ENCODE measurements at regions not wholly inside any gene's neighbourhood (a gene's known extent, or its start where the extent isn't known, plus 50 kb on each side); places are given as distances from the start of the nearest gene placed in this dataset.
"Not testable (repeated sequence)": the region's sequence is repeated elsewhere in the genome, so short reads cannot be mapped to it uniquely, and the experiment has no call there.

GRCh38 chr1:208652296-208653160 lies 408.3 kb upstream of the PLXNA2 start:
- peak; percentile 43 for DNase-seq

- DNase-seq, result no peak
These were observed 409.2 kb upstream of the PLXNA2 start for GRCh38 chr1:208653426-208653825.

DNA sequence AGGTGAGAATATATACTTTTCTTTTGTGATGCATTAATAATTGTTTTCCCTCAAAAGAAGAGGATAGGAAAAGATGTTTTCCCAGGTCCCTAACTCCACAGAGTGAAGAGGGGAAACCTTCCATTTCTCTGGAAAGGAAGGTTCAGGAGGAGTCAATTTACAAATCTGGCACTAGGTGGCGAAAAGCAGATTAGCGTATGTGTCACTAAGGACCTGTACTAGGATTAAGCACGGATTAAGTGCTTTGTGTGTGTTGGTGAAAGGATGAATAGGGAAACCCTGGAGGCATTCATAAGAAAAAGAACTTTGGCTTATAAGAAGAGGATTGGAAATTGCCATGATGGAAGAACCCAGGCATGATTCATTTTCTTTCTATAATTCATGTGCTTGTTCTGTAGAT lies 410.1 kb upstream of the PLXNA2 start:
- DNase-seq, result no peak

GRCh38 chr1:208665936-208666335 lies 421.8 kb upstream of the PLXNA2 start:
- no peak for DNase-seq

- DNase-seq, result no peak
These were observed 424.8 kb upstream of the PLXNA2 start for GRCh38 chr1:208668991-208669390.

- DNase-seq, result no peak
These were observed 426.6 kb upstream of the PLXNA2 start for GRCh38 chr1:208670778-208671177.

- DNase-seq, result no peak
These were observed 437.9 kb upstream of the PLXNA2 start for GRCh38 chr1:208681878-208682663.

- no peak for DNase-seq
These were observed 438.5 kb upstream of the PLXNA2 start for GRCh38 chr1:208682664-208683013.

GRCh38 chr1:208683141-208683540 lies 439.0 kb upstream of the PLXNA2 start:
- no peak for DNase-seq

DNA sequence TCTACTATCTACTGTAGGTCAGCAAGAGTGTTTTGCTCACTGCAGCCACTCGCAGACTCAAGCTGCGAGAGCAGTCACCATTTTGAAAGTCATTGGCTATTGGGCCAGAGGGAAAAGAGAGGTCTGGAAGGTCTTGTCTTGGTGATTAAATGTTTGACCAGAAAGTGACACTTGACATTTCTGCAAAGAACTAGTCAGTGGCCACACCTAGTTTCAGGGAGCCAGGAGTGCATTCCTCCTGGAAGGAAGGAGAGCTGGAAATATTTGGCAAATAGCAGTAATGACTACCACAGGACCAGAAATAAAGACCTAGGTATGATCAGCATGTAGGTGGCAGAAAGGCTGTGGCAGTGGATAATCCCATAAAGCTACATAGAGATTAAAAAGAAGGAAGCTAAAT lies 440.0 kb upstream of the PLXNA2 start:
- no peak for DNase-seq

DNA sequence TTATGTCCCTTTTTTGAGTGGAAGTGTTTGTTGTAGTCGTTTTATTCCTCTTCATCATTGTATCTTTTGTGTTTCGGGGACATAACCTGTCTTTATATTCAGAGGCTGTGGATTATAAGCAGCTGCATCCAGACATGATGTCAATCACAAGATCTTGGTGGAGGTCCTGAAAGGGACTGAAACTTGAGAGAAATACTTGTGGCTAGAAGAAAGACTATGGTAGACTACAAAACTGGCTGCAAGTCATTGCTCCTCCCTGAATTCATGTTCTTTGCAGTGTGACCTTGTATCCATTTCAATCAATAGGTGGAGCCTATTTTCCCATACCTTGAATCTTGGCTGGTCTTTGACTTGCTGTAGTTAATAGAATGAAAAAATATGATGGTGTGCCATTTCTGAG lies 442.4 kb upstream of the PLXNA2 start:
- no peak for DNase-seq

- DNase-seq, result no peak
These were observed 444.6 kb upstream of the PLXNA2 start for GRCh38 chr1:208688656-208689315.

- no peak for DNase-seq
These were observed 446.8 kb upstream of the PLXNA2 start for GRCh38 chr1:208691012-208691411.

DNA sequence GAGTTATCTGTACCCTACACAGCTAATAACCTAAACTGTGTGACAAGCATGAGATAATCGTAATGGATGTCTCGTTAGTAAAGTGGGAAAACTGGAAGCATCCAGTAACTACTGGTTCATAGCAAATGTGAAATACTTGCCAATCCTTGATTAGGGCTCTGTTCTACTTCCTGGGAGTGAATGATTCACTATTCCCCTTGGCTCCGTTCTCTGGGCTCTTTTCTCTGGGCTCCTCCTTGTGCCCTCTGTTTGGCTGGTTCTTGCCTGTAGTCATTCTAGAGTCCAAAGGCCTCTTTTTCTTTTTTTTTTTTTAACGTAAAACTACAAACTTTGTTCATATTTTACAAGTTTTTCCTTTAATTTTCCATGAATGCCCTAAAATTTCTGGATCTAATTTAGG lies 465.8 kb upstream of the PLXNA2 start:
- no peak for DNase-seq

DNA sequence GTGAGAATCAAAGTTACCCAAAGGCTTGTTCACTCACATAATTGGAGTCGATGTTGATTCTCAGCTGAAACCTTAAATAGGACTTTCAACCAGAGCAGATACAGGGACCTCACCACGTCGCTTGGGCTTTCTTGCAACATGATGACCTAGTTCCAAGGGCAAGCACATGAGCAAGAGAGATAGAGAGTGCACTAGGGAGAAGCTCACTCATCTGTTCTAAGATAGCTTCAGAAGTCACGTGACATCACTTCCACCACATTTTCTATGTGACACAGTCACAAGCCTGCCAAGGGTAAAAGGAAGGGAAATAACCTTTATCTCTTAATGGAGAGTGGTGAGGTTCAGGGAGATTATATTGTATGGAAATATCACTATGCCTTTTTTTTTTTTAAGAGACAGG lies 470.1 kb upstream of the PLXNA2 start:
- no peak for DNase-seq

- DNase-seq, result no peak
These were observed 473.3 kb upstream of the PLXNA2 start for GRCh38 chr1:208717525-208717924.

DNA sequence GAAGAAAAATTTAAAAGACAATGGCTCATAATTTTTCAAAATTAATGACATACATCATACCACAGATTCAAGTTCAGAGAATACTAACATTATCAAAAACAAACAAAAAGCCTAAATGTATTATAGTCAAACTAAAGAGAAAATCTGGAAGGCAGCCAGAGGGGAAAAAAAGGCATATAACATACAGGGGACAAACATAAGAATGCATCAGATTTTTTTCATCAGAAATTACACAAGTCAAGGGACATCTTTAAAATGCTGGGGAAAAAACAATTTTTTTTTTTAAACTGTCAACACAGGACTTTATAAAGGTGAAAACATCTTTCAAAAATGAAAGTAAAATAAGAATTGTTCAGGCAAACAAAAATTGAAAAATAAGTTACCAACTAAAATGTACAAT lies 478.4 kb upstream of the PLXNA2 start:
- no peak for DNase-seq

DNA sequence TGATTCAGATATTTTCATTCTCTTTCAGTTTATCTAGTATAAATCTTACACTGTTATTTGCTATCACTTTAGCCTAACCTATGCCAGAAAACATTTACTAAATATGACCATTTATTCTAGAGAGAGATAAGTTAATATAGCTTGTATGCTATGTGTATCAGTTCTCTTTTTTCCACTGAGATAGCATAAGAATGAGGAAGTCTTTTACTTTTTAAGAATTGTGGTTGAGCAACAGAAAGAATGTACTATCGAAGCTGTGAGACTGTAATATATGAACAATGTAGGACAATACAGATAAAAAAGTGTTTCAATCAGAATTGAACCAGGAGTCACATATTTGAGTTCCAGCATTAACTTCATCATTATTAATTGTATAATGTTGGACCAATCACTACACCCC lies 479.9 kb upstream of the PLXNA2 start:
- no peak for DNase-seq

GRCh38 chr1:208728815-208729214 lies 484.6 kb upstream of the PLXNA2 start:
- no peak for DNase-seq

DNA sequence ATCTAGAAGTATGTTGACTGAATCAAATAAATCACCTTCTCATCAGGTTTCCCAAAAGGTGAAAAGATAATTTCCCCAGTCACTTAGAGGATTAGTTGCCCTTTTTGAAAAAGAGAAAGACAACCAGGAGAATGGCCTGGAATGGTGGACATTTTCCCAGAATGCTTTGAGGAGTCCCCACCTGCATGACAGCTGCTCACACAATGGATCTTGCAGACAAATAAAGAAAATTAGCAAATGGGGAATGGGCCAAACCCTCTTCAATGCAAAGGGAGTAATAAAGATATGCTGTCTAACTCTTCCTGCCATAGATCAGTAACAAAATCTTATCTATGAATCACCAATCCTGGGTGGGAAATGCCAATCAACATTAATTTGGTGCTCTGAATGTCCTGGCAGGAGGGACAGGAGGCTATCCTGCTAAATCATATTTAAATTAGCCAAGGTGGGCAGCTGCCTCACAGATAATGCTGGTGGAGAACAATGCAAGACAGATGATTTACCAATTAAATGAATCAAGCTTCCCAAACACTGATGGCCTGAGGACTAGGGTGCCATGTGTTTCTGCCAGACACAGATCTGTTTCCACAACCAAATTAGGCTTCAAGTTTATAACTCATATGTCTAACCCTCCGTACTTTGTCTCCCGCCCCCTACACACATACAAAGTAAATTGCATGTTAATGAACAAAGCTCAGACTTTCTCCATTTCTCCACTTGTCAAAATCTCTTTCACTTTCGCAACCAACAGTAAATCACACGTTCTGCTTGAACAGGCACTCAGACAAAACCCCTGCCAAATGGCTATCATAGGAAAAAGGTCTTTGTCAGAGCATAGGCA lies 488.0 kb upstream of the PLXNA2 start:
- DNase-seq, result no peak

GRCh38 chr1:208737161-208737560 lies 493.0 kb upstream of the PLXNA2 start:
- no peak for DNase-seq

DNA sequence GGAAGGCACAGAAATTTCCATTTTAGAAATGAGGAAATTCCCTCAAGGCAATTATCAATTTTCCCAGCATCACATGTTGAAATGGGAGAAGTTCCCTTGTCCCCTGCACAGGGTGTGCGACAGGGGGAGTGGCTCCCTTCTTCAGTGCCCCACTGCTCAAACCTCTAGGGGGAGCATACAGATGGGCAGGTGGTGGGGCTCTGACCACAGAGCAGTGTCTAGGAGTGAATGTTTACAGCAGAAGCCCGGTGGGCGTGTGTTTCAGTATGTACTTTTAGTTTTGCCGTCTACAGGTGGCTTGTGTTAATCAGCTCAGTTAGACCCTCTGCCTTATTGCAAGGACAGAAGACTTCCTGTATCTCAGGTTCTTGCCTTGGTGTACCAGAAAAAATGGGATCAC lies 493.7 kb upstream of the PLXNA2 start:
- DNase-seq, result no peak

- DNase-seq, result not testable (repeated sequence)
These were observed 495.5 kb upstream of the PLXNA2 start for GRCh38 chr1:208739636-208740035.
